Vagina (tissue), 2 donors: ENCODE measurements at regions not wholly inside any gene's neighbourhood (a gene's known extent, or its start where the extent isn't known, plus 50 kb on each side); places are given as distances from the start of the nearest gene placed in this dataset.

Source experiments
- POLR2A ChIP-seq, 2 donors: fragments of 450-650 bp; IDR thresholded peaks; one replicate each; pipeline ENCODE4 v1.6.1; 2017; ENCODE audit warnings: antibody characterized with exemption in 2 of 2, mild to moderate bottlenecking in 2 of 2, moderate library complexity in 2 of 2
- TF ChIP-seq, protein P1 (sequence below), 3 experiments: fragments of 450-650 bp in 2 of 3; fragments of 200-600 bp in 1 of 3; sonication (generic) in 1 of 3; IDR thresholded peaks; one replicate each; pipeline ENCODE4 v1.5.1; 2017 to 2019; ENCODE audit warnings: antibody characterized with exemption in 3 of 3, mild to moderate bottlenecking in 2 of 3, moderate library complexity in 2 of 3

DNA sequence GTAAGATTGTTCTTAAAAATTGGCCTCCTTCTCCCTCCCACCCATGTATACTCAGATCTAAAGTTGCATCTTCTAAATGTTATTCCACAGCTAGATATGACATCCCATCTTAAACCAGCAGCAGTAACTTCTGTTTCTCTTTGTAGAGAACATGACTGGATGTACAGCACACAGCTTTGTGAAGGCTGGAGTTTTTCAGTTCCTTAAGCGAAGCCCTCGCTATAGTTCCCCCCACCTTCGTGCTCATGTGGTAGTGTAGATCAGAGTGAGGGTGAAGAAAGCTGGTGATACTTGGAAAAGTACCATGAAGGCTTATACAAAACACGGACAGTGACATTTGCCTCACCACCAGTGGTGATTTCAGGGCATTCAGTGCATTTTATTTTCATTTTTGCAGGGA is 137.5 kb downstream of the MAT2B start:
- TF ChIP-seq POLR2A (IDR thresholded peaks at IDR 0.05) = no peak
- TF ChIP-seq, protein P1, sequence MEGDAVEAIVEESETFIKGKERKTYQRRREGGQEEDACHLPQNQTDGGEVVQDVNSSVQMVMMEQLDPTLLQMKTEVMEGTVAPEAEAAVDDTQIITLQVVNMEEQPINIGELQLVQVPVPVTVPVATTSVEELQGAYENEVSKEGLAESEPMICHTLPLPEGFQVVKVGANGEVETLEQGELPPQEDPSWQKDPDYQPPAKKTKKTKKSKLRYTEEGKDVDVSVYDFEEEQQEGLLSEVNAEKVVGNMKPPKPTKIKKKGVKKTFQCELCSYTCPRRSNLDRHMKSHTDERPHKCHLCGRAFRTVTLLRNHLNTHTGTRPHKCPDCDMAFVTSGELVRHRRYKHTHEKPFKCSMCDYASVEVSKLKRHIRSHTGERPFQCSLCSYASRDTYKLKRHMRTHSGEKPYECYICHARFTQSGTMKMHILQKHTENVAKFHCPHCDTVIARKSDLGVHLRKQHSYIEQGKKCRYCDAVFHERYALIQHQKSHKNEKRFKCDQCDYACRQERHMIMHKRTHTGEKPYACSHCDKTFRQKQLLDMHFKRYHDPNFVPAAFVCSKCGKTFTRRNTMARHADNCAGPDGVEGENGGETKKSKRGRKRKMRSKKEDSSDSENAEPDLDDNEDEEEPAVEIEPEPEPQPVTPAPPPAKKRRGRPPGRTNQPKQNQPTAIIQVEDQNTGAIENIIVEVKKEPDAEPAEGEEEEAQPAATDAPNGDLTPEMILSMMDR (IDR thresholded peaks at IDR 0.05) = no peak
